NCI-H524 (cell line): ENCODE measurements at regions not wholly inside any gene's neighbourhood (a gene's known extent, or its start where the extent isn't known, plus 50 kb on each side); places are given as distances from the start of the nearest gene placed in this dataset.

ENCODE experiments used
- DNase-seq, 2 experiments: peaks; one replicate each; lab custom pipeline; 2025; lab: John Stamatoyannopoulos, UW

DNA sequence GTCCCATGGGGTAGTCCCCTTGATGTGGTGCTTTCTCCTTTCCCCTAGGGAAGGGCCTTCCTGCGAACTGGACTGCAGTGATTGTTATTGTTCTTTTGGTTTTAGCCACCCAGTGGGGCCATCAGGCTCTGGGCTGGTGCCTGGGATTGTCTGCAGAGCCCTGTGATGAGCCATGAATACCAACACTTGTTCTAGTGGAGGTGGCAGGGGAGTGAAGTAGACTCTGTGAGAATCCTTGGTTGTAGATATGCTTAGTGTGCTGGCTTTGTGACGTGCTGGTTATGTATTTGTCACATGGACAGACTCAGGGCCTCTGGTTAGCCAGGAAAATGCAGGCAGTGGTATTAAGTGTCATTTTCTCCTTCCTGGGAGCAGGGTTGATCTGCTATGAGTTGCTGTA lies 51.8 kb upstream of the NDUFB4 start:
- DNase-seq, result no peak

GRCh38 chr3:120536642-120537041 lies 59.5 kb upstream of the NDUFB4 start:
- no peak for DNase-seq

DNA sequence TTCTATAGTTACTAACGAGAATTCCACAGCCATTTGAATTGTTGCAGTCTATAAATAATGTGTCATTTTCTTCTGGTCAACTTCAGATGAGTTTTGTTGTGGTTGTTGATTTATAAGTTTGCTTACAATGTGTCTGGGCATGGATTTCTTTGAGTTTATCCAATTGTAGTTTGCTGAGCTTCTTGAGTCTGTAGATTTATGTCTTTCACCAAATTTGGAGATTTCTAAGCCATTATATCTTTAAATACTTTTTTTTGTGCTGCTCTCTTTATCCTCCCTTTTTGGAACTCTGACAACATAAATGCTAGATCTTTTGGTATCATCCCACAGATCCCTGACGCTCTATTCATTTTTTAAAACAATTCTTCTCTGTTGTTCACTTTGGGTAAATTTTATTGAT lies 63.2 kb upstream of the NDUFB4 start:
- no peak for DNase-seq

DNA sequence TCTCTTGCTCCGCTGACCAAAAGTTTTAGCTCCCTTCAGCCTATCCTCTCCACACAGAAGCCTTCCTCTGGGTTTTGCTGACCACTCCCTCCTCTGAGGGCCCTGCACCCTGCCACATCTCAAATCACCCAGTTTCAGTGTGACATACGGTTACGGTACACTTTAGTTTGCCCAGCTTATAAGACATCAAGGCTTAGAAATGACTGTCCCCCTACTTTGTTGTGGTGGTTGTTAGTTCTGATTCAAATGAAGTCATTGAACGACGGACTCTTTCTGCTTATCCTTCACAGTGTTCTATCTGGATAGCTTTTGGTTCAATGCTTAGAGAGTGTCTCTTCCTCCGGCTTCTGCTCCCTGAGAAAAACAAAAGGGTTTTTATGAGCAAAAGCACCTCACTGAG lies 68.0 kb upstream of the NDUFB4 start:
- DNase-seq, result no peak

DNA sequence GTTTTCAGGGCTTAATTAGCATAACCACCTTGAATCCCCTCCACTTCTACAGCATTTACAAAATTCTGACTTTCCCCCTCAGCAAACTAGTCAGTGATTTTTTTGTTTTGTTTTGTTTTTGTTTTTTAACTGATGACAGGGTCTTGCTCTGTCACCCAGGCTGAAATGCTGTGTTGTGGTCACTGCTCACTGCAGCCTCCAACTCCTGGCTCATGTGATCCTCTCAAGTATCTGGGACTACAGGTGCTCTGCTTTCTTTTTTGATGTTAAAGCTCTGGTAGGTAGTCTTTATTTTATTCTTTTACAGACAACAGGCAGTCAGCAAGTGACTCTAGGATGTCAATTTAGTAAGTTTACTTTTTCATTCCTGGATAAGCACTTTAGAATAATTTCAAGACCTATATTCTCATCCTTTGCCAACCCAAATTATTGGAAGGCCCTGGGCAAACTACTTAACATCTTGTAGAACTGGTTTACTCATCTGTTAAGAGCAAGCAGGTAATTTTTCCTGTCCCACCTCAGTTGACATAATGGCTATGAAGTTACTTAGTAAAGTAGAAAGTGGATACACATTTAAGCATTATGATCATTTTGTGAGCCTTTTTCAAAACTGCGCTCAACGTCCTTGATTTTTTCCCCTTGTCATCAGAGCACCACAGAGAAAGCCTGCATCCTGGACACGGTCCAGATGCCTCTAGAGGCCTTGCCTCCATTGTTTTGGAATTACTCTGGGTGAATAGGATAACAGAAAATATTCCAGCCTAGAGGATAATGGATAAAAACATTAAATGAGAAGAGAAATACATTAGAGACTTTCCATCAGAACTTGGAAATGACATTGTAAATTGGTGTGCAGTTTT lies 69.9 kb upstream of the NDUFB4 start:
- DNase-seq, result no peak

- DNase-seq, result no peak
These were observed 71.8 kb upstream of the NDUFB4 start for GRCh38 chr3:120524171-120524923.

GRCh38 chr3:120516136-120516535 lies 65.3 kb upstream of the FSTL1 start:
- DNase-seq, result no peak

- no peak for DNase-seq
These were observed 61.9 kb upstream of the FSTL1 start for GRCh38 chr3:120512655-120513054.

- peak; percentile 70 to 74 for DNase-seq
These were observed 56.3 kb upstream of the FSTL1 start for GRCh38 chr3:120506828-120507774.

GRCh38 chr3:120506076-120506827 lies 55.5 kb upstream of the FSTL1 start:
- peak; percentile 97 to 99 for DNase-seq

DNA sequence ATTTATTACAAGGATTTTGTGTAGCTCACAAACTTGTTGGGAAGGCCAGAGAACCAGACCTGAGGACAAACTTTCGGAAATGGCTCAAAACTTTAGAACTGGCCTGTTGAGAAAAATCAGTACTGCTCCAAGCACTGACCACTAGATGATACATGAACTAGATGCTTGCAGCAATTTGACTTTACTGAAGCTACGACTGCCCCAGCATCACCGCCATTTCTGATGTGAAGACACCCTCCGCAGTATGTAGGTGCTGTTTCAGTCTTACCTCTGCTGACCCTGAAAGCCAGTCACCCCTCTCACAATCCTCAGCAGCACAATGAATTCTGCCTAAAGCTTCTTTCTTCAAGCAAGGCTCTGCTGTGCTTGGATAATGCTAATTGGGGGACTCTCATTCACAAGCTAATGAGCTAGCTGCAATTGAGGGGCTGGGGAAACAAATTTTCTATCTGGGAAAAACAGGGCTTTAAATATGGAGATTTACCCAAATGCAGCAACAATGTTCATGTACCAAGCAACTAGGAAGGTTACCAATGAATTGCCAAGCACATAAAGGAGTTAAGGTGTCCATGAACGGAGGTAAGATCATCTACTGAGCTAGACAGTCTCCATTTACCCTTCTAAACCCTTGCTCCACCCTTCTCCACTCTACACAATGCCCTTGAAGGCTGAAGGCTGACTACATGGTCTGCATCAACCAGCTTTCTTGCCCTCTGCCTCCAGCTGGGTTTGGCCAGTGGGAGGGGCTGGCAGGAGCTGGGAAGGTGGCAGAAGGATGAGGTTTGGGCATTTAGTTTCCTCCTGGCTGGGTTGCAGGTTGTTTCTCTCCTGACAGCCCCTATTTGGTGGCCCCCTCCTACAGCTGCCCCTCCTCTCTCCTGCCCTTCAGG lies 53.2 kb upstream of the FSTL1 start:
- no peak for DNase-seq

- no peak for DNase-seq
These were observed 51.3 kb upstream of the FSTL1 start for GRCh38 chr3:120502116-120502515.
